Loucy (cell line): ENCODE measurements at regions not wholly inside any gene's neighbourhood (a gene's known extent, or its start where the extent isn't known, plus 50 kb on each side); places are given as distances from the start of the nearest gene placed in this dataset.

Experiments used
- H2AFZ ChIP-seq: fragments of 200-600 bp; sonication (generic); 2 replicates; pipeline ENCODE4 v1.6.0; 2016; ENCODE audit warnings: antibody characterized with exemption, mild to moderate bottlenecking, low read length, moderate library complexity
- H3F3A ChIP-seq: fragments of 200-600 bp; 2 replicates; pipeline ENCODE4 v1.6.0; 2016; ENCODE audit warnings: antibody characterized with exemption, low read depth, mild to moderate bottlenecking
- H3K27me3 ChIP-seq: fragments of 200-600 bp; sonication (generic); 2 replicates; pipeline ENCODE4 v1.6.1; 2014; ENCODE audit warnings: low read length, mild to moderate bottlenecking; ENCODE audit not compliant: insufficient read depth, poor library complexity, severe bottlenecking
- H3K36me3 ChIP-seq: fragments of 200-600 bp; sonication (generic); 2 replicates; pipeline ENCODE4 v1.6.1; 2016; ENCODE audit warnings: low read length; ENCODE audit not compliant: insufficient read depth
- H3K4me1 ChIP-seq: fragments of 200-600 bp; sonication (generic); 2 replicates; pipeline ENCODE4 v1.5.1; 2014; ENCODE audit warnings: low read length, mild to moderate bottlenecking; ENCODE audit not compliant: insufficient read depth, poor library complexity, severe bottlenecking
- H3K4me2 ChIP-seq: fragments of 200-600 bp; sonication (generic); 2 replicates; pipeline ENCODE4 v1.6.0; 2014; ENCODE audit warnings: antibody characterized with exemption, low read length, low read depth, mild to moderate bottlenecking; ENCODE audit not compliant: poor library complexity, severe bottlenecking
- H3K4me3 ChIP-seq: fragments of 200-600 bp; sonication (generic); 2 replicates; pipeline ENCODE4 v1.5.1; 2014; ENCODE audit warnings: low read length, mild to moderate bottlenecking, mixed read lengths; ENCODE audit not compliant: poor library complexity, severe bottlenecking
- H3K79me2 ChIP-seq: fragments of 200-600 bp; sonication (generic); 2 replicates; pipeline ENCODE4 v1.6.1; 2014; ENCODE audit warnings: low read length; ENCODE audit not compliant: insufficient read depth
- H3K9ac ChIP-seq: fragments of 200-600 bp; sonication (generic); 2 replicates; pipeline ENCODE4 v1.6.0; 2014; ENCODE audit warnings: mild to moderate bottlenecking, low read depth, low read length, moderate library complexity; ENCODE audit not compliant: poor library complexity, severe bottlenecking
- H3K9me2 ChIP-seq: fragments of 200-600 bp; sonication (generic); replicated peaks from 2 replicates; pipeline ENCODE4 v1.6.1; 2016; ENCODE audit warnings: low read depth, low read length, mixed read lengths
- H3K9me3 ChIP-seq: fragments of 200-600 bp; sonication (generic); 2 replicates; pipeline ENCODE4 v1.6.1; 2014; ENCODE audit warnings: mild to moderate bottlenecking, antibody characterized with exemption, low read length, low read depth; ENCODE audit not compliant: insufficient read depth
- H4K20me1 ChIP-seq: fragments of 200-600 bp; sonication (generic); 2 replicates; pipeline ENCODE4 v1.6.0; 2014; ENCODE audit warnings: antibody characterized with exemption, low read length, mild to moderate bottlenecking; ENCODE audit not compliant: insufficient read depth, poor library complexity, severe bottlenecking
- EZH2phosphoT487 ChIP-seq: fragments of 200-600 bp; IDR thresholded peaks from 2 replicates; pipeline ENCODE4 v1.6.1; 2018; ENCODE audit warnings: antibody characterized with exemption, mild to moderate bottlenecking, moderate library complexity, borderline replicate concordance
- TF ChIP-seq, protein P1 (sequence below): fragments of 200-600 bp; sonication (generic); conservative IDR thresholded peaks from 2 replicates; pipeline ENCODE4 v1.5.1; 2014; ENCODE audit warnings: mild to moderate bottlenecking, antibody characterized with exemption, low read length

GRCh38 chrX:143781103-143781502 is 60.6 kb upstream of the SPANXN2 start:
- no peaks in the 10 kb centered on the region for H3K4me1 ChIP-seq
- H3K36me3 ChIP-seq, result no peaks in the 10 kb centered on the region
- H3K4me2 ChIP-seq, result no peak overlapping the region
- no peaks in the 10 kb centered on the region for H3K27me3 ChIP-seq
- no peaks in the 10 kb centered on the region for H3K9me3 ChIP-seq
- H3K79me2 ChIP-seq, result no peaks in the 10 kb centered on the region
- H2AFZ ChIP-seq, result no peak overlapping the region
- TF ChIP-seq, protein P1, sequence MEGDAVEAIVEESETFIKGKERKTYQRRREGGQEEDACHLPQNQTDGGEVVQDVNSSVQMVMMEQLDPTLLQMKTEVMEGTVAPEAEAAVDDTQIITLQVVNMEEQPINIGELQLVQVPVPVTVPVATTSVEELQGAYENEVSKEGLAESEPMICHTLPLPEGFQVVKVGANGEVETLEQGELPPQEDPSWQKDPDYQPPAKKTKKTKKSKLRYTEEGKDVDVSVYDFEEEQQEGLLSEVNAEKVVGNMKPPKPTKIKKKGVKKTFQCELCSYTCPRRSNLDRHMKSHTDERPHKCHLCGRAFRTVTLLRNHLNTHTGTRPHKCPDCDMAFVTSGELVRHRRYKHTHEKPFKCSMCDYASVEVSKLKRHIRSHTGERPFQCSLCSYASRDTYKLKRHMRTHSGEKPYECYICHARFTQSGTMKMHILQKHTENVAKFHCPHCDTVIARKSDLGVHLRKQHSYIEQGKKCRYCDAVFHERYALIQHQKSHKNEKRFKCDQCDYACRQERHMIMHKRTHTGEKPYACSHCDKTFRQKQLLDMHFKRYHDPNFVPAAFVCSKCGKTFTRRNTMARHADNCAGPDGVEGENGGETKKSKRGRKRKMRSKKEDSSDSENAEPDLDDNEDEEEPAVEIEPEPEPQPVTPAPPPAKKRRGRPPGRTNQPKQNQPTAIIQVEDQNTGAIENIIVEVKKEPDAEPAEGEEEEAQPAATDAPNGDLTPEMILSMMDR, result no peak
- TF ChIP-seq EZH2phosphoT487, result no peak
- H3F3A ChIP-seq, result no peaks in the 10 kb centered on the region
- no peaks in the 10 kb centered on the region for H4K20me1 ChIP-seq
- H3K9me2 ChIP-seq, result no peaks in the 10 kb centered on the region
- H3K9ac ChIP-seq, result no peak overlapping the region
- H3K4me3 ChIP-seq, result no peak overlapping the region
